GM12878 (cell line): ENCODE measurements at regions not wholly inside any gene's neighbourhood (a gene's known extent, or its start where the extent isn't known, plus 50 kb on each side); places are given as distances from the start of the nearest gene placed in this dataset.

Experiments
- HCFC1 ChIP-seq: fragments of 150-350 bp; IDR thresholded peaks from 2 replicates; pipeline ENCODE4 v1.6.1; 2014; ENCODE audit warnings: low read length
- JUNB ChIP-seq: IDR thresholded peaks from 2 replicates; pipeline ENCODE4 v1.6.1; 2016; ENCODE audit warnings: antibody characterized with exemption, mild to moderate bottlenecking
- STAT3 ChIP-seq: IDR thresholded peaks from 2 replicates; pipeline ENCODE4 v1.6.1; 2011; ENCODE audit warnings: low read depth, low read length, improper control_type of control experiment
- ZBED1 ChIP-seq: IDR thresholded peaks from 2 replicates; pipeline ENCODE4 v1.6.1; 2016; ENCODE audit warnings: borderline replicate concordance
- TF ChIP-seq, protein P1 (sequence below): fragments of 450-650 bp; IDR thresholded peaks from 2 replicates; pipeline ENCODE4 v1.6.1; 2016; ENCODE audit warnings: mild to moderate bottlenecking, moderate library complexity, borderline replicate concordance
- TF ChIP-seq, protein P2 (sequence below): fragments of 150-350 bp; IDR thresholded peaks from 2 replicates; pipeline ENCODE4 v1.6.1; 2016; ENCODE audit warnings: low read depth, low read length

DNA sequence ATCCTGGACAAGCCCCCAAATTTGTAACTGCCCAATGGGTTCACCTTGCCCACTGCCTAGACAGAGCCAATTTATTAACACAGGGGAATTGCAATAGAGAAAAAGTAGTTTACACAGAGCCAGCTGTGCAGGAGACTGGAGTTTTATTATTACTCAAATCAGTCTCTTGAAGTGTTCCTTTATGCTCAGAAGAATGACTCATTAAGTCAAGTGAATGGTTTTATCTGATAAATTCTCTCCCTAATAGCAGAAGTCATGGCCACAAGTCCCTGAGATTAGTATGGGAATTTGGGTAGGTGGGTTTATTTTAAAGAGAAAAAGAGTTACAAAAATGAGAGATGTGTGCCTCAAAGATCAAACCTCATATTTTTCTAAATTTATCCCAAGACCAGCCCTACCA lies 122.8 kb upstream of the NUDT4 start (continued):
- TF ChIP-seq, protein P1, sequence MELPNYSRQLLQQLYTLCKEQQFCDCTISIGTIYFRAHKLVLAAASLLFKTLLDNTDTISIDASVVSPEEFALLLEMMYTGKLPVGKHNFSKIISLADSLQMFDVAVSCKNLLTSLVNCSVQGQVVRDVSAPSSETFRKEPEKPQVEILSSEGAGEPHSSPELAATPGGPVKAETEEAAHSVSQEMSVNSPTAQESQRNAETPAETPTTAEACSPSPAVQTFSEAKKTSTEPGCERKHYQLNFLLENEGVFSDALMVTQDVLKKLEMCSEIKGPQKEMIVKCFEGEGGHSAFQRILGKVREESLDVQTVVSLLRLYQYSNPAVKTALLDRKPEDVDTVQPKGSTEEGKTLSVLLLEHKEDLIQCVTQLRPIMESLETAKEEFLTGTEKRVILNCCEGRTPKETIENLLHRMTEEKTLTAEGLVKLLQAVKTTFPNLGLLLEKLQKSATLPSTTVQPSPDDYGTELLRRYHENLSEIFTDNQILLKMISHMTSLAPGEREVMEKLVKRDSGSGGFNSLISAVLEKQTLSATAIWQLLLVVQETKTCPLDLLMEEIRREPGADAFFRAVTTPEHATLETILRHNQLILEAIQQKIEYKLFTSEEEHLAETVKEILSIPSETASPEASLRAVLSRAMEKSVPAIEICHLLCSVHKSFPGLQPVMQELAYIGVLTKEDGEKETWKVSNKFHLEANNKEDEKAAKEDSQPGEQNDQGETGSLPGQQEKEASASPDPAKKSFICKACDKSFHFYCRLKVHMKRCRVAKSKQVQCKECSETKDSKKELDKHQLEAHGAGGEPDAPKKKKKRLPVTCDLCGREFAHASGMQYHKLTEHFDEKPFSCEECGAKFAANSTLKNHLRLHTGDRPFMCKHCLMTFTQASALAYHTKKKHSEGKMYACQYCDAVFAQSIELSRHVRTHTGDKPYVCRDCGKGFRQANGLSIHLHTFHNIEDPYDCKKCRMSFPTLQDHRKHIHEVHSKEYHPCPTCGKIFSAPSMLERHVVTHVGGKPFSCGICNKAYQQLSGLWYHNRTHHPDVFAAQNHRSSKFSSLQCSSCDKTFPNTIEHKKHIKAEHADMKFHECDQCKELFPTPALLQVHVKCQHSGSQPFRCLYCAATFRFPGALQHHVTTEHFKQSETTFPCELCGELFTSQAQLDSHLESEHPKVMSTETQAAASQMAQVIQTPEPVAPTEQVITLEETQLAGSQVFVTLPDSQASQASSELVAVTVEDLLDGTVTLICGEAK, result no peak
- TF ChIP-seq ZBED1 (no peak), HCFC1 (no peak), JUNB (no peak), STAT3 (no peak)
- TF ChIP-seq, protein P2, sequence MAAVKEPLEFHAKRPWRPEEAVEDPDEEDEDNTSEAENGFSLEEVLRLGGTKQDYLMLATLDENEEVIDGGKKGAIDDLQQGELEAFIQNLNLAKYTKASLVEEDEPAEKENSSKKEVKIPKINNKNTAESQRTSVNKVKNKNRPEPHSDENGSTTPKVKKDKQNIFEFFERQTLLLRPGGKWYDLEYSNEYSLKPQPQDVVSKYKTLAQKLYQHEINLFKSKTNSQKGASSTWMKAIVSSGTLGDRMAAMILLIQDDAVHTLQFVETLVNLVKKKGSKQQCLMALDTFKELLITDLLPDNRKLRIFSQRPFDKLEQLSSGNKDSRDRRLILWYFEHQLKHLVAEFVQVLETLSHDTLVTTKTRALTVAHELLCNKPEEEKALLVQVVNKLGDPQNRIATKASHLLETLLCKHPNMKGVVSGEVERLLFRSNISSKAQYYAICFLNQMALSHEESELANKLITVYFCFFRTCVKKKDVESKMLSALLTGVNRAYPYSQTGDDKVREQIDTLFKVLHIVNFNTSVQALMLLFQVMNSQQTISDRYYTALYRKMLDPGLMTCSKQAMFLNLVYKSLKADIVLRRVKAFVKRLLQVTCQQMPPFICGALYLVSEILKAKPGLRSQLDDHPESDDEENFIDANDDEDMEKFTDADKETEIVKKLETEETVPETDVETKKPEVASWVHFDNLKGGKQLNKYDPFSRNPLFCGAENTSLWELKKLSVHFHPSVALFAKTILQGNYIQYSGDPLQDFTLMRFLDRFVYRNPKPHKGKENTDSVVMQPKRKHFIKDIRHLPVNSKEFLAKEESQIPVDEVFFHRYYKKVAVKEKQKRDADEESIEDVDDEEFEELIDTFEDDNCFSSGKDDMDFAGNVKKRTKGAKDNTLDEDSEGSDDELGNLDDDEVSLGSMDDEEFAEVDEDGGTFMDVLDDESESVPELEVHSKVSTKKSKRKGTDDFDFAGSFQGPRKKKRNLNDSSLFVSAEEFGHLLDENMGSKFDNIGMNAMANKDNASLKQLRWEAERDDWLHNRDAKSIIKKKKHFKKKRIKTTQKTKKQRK, result no peak
- TF ChIP-seq, all 136 proteins: peak for 0
